ENCODE measurements at regions not wholly inside any gene's neighbourhood (a gene's known extent, or its start where the extent isn't known, plus 50 kb on each side); places are given as distances from the start of the nearest gene placed in this dataset.

DNA sequence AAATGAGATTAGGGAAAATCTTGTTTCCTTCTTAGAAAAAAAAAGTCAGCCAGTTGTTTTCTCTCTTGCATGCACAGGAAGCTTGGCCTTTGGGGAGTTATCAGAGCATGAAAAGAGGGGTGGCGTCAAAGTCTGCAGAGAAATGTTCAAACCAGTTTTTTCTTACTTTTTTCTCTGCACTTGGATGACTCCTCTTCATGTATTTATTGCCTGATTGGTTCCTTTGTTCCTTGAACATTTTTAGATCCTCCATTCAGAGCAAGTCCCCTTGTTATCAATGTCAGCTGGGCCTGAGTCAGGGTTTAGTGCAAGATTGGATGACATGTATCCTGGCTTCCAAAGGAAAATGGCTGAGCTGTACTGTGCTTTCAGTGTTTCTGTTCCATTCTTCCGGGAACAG lies 392.6 kb upstream of the BRINP1 start:
- TF ChIP-seq, protein P1, sequence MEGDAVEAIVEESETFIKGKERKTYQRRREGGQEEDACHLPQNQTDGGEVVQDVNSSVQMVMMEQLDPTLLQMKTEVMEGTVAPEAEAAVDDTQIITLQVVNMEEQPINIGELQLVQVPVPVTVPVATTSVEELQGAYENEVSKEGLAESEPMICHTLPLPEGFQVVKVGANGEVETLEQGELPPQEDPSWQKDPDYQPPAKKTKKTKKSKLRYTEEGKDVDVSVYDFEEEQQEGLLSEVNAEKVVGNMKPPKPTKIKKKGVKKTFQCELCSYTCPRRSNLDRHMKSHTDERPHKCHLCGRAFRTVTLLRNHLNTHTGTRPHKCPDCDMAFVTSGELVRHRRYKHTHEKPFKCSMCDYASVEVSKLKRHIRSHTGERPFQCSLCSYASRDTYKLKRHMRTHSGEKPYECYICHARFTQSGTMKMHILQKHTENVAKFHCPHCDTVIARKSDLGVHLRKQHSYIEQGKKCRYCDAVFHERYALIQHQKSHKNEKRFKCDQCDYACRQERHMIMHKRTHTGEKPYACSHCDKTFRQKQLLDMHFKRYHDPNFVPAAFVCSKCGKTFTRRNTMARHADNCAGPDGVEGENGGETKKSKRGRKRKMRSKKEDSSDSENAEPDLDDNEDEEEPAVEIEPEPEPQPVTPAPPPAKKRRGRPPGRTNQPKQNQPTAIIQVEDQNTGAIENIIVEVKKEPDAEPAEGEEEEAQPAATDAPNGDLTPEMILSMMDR (IDR thresholded peaks at IDR 0.05), result no peak
- no peak for TF ChIP-seq POLR2A (IDR thresholded peaks at IDR 0.05)

Data from uterus (tissue), 2 donors.